GM19372 (cell line): ENCODE measurements at regions not wholly inside any gene's neighbourhood (a gene's known extent, or its start where the extent isn't known, plus 50 kb on each side); places are given as distances from the start of the nearest gene placed in this dataset.

Experiments
- ATAC-seq: cut with Tn5 transposase; IDR thresholded peaks from one replicate; pipeline ENCODE4 v1.9.1; 2021; ENCODE audit warnings: mild to moderate bottlenecking, low read depth, moderate library complexity; ENCODE audit not compliant: unreplicated experiment

DNA sequence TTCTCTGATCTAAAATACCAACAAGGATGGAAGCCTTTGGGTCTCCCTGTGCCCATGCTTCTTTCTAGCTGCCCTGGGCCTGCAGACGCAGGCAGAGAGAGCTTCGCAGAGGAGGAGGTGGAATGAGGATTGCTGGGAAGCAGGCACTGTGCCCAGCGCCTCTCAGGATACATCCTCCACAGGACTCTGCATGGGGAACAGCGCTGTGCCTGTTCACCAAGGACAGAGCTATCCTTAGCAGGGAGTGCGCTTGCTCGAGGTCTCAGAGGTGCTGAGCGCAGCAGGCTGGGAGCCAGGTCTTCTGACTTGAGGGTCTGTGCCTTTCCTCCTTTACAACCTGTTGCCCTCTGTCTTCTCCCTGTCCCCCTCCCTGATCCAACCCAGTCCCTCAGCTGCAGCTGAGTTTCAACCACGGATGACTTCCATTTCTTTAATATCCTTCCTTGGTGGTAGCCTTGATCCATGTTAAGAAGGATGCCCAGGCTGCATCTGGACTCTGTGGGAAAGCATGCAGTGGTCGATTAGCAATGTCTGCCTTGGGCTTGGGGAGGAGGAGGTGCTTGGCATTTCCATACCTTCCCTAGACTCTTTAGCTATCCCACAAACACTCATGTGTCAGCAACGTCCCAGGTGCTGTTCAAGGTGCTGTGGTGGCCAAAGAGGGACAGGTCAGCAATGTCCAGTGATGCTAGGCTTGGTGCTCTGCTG lies 219.6 kb upstream of the GPR26 start:
- no peak for ATAC-seq

GRCh38 chr10:123449234-123449962 lies 216.8 kb upstream of the GPR26 start:
- no peak for ATAC-seq

DNA sequence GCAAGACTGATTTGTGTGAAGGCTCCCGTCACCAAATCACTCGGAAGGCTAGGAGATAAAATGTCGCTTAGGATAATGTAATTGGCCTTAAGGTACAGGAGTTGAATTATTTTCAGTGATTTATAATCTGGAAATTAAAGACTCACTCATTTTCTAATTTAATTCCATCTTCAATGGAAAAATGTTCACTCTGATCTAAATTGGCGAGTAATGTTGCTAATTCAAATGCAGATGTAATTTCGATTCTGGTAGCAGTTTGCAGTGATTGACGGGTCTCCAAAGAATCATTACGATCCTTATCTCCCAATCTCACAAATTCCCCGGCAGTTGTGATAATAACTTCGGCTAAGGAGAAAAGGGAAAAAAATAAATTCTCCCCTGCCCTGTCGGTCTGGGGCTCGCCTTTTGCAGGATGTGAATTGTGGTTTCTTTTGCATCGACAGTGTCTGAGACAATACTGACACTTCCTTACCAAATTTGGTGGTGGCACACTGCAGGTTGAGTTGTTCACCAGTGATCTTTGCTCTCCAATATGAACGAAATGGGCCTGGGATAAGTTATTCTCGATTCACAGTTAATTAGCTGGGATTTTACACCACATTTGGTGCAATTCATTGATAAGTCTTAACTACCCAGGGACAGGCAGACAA lies 215.1 kb upstream of the GPR26 start:
- ATAC-seq: no peak

GRCh38 chr10:123451618-123452245 lies 214.4 kb upstream of the GPR26 start:
- ATAC-seq: no peak

DNA sequence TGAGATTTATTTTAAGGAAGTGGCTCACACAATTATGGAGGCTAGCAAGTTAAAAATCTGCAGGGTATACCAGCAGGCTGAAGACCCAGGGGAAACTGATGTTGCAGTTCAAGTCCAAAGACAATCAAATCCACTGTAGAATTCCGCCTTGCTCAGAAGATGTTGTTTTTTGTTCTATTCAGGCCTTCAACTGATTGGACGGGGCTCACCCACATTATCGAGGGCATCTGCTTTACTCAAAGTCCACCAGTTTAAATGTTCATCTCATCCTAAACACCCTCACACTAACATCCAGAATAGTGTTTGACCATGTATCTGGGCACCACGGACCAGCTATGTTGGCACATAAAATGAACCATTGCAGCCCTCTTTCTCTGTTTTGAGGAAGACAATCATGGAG lies 211.2 kb upstream of the GPR26 start:
- ATAC-seq: no peak

GRCh38 chr10:123455861-123456260 lies 210.3 kb upstream of the GPR26 start:
- ATAC-seq: no peak

DNA sequence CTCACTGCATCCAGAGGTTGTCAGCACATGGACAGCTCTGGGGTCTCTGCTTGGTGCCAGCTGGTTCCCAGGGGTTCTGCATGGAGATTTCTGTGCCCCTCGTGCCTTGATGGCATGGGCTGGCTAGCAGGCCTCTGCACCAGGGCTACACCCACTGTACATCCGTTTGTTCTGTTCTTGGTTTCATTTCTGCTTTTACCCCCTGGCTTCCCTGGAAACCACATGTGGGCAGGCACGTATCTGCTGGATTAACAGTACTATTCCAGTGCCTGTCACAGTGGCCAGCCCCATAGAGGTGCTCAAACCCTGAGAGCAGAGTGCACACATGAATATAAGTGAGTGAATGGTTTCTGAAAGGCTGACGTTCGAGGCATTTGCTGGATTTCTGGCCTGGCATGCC lies 207.2 kb upstream of the GPR26 start:
- no peak for ATAC-seq

DNA sequence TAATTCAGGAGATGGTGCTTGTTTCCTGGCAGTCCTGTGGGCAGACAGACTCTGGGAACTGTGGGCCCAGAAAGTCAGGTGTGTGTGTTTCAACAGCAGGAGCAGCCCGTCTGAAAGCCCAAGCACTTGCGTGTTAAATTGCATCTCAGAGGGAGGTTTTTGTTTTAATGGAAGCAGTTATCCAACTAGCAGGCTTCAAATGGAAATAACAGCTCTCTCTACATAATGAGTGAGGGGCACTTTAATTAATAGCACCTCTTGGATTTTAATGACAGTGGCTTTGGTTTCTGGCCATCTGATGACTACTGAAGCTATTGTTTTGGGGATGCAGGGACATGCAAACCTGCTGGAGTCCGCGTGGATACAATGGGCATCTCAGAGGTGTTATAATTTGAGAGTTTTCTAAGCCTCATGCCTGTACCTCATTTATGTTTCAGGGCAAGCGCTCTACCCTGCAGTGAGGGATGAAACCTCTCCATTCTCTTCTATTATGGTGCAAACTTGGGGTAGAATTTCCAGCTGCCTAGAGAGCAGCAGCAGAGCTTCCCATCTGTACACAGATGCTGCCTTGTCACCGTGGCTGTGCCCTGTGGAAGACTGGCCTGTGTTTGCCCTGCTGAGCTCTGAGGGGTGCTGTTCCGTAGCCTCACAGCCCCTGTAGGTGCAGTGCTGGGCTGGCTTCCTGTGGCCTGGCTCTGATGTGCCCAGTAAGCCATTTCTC lies 206.6 kb upstream of the GPR26 start:
- no peak for ATAC-seq

GRCh38 chr10:123462246-123462645 lies 203.9 kb upstream of the GPR26 start:
- no peak for ATAC-seq

- no peak for ATAC-seq
These were observed 203.4 kb upstream of the GPR26 start for GRCh38 chr10:123462756-123463155.

- no peak for ATAC-seq
These were observed 203.0 kb upstream of the GPR26 start for GRCh38 chr10:123463181-123463580.

GRCh38 chr10:123463698-123464097 lies 202.5 kb upstream of the GPR26 start:
- ATAC-seq: no peak

GRCh38 chr10:123464430-123465323 lies 201.5 kb upstream of the GPR26 start:
- no peak for ATAC-seq

DNA sequence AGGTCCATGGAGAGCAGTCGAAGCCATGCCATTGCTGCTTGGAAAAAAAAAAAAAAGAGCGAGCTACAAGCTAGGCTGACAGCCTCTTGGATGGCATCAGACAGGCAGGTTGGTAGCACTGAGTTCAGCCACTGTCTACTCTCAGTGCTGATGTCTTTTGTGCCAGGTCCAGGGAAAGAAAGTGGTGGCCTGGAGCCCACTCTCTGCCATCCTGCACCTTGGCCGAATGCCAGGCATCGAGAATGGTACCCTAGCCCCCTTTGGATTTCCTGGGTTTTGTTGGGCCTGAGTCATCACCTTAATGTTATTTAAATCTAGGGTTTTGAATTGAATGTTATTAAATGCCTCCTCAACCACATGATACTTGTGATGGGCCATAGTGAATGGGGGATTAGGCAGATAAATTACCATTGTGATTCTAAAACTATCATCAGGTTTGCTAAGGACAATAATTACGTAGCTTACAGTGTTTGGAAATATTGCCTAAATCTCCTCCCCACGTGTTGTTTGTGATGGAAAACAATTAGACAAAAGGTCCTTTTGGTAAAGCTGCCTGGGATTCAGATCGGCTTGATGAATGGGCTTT lies 195.7 kb upstream of the GPR26 start:
- ATAC-seq: no peak

DNA sequence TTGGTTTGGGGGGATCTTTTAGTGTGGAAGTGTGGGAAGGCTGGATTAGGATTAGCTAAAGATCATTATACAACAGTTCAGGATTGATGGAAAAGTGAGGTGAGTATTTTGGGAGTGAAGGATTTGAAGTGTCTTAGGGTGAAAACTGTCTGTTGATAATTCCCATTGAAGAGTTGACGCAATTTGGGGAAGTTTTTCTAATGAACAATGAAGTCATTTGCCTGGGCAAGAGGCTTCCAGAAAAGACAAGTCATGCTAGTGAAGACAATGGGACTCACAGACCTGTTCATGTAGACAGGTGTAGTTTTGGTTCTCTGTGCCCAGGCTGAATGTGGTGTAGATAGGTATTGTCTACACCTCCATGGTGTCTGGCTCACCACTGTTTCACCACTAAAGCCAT lies 194.3 kb upstream of the GPR26 start:
- ATAC-seq: no peak

GRCh38 chr10:123472606-123473005 lies 193.5 kb upstream of the GPR26 start:
- ATAC-seq: no peak

GRCh38 chr10:123474700-123475099 lies 191.5 kb upstream of the GPR26 start:
- ATAC-seq: no peak

DNA sequence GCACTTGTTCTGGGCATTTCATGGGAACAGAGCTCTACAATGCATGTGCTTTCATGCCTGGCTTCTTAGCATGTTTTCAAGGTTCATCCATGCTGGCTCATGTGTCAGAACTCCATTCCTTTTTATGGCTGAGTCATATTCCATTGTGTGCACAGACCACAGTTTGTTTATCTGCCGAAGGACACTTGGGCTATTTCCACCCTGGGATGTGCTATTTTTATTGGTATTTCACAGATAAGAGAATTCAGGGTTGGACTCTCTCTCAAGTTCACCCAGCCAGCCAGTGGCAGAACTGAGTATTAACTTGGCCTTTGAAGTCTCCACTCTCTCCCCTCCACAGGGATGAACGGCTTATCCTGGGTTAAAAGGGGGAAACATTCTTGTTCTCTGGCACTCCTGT lies 190.7 kb upstream of the GPR26 start:
- ATAC-seq: no peak

GRCh38 chr10:123478116-123478515 lies 188.0 kb upstream of the GPR26 start:
- no peak for ATAC-seq
